ENCODE measurements at regions not wholly inside any gene's neighbourhood (a gene's known extent, or its start where the extent isn't known, plus 50 kb on each side); places are given as distances from the start of the nearest gene placed in this dataset.

GRCh38 chr4:77465271-77465670 lies 140.3 kb upstream of the CXCL13 start:
- no peaks in the 10 kb centered on the region for H3F3A ChIP-seq (ENCODE audit: insufficient read depth, low read length, poor library complexity, severe bottlenecking)
- H3K27ac ChIP-seq (ENCODE audit: low read length) = no peak overlapping the region
- H2AFZ ChIP-seq (ENCODE audit: low read depth, low read length) = no peak overlapping the region
- H3K9ac ChIP-seq (ENCODE audit: low read length) = no peak overlapping the region
- H3K9me2 ChIP-seq (ENCODE audit: insufficient read depth, low read length) = no peaks in the 10 kb centered on the region
- no peak for TF ChIP-seq MXI1 (conservative IDR thresholded peaks at IDR 0.05; ENCODE audit: poor library complexity, severe bottlenecking)
- no peak for TF ChIP-seq EP300 (conservative IDR thresholded peaks at IDR 0.05; ENCODE audit: poor library complexity, severe bottlenecking)
- TF ChIP-seq POLR2AphosphoS5 (IDR thresholded peaks at IDR 0.05) = no peak
- TF ChIP-seq SMC3 (conservative IDR thresholded peaks at IDR 0.05; ENCODE audit: poor library complexity) = no peak
- no peak for TF ChIP-seq TAF1 (IDR thresholded peaks at IDR 0.05; ENCODE audit: low read depth)
- TF ChIP-seq EZH2 (IDR thresholded peaks at IDR 0.05; ENCODE audit: borderline replicate concordance, insufficient read depth, low read length, poor library complexity, severe bottlenecking) = no peak
- no peak for TF ChIP-seq REST (IDR thresholded peaks at IDR 0.05; ENCODE audit: borderline replicate concordance)
- TF ChIP-seq CTCF (IDR thresholded peaks at IDR 0.05; ENCODE audit: poor library complexity, severe bottlenecking) = no peak
- TF ChIP-seq RAD21 (conservative IDR thresholded peaks at IDR 0.05) = no peak
- H3K4me3 ChIP-seq (ENCODE audit: low read length) = no peak overlapping the region
- H3K36me3 ChIP-seq (ENCODE audit: insufficient read depth, low read length) = no peaks in the 10 kb centered on the region
- H4K20me1 ChIP-seq (ENCODE audit: insufficient read depth) = no peaks in the 10 kb centered on the region
- H3K79me2 ChIP-seq (replicated peaks; ENCODE audit: insufficient read depth, low read length) = no peaks in the 10 kb centered on the region
- no peaks in the 10 kb centered on the region for H3K27me3 ChIP-seq (ENCODE audit: insufficient read depth, low read depth, low read length)
- no peaks in the 10 kb centered on the region for H3K9me3 ChIP-seq (ENCODE audit: low read length)
- H3K4me2 ChIP-seq (ENCODE audit: low read length) = no peak overlapping the region

GRCh38 chr4:77466430-77466829 lies 139.2 kb upstream of the CXCL13 start:
- TF ChIP-seq POLR2AphosphoS5 (IDR thresholded peaks at IDR 0.05) = no peak
- no peak for TF ChIP-seq TAF1 (IDR thresholded peaks at IDR 0.05; ENCODE audit: low read depth)
- no peak for TF ChIP-seq MXI1 (conservative IDR thresholded peaks at IDR 0.05; ENCODE audit: poor library complexity, severe bottlenecking)
- no peak for TF ChIP-seq SMC3 (conservative IDR thresholded peaks at IDR 0.05; ENCODE audit: poor library complexity)
- TF ChIP-seq CTCF (IDR thresholded peaks at IDR 0.05; ENCODE audit: poor library complexity, severe bottlenecking) = no peak
- no peak for TF ChIP-seq EZH2 (IDR thresholded peaks at IDR 0.05; ENCODE audit: borderline replicate concordance, insufficient read depth, low read length, poor library complexity, severe bottlenecking)
- TF ChIP-seq EP300 (conservative IDR thresholded peaks at IDR 0.05; ENCODE audit: poor library complexity, severe bottlenecking) = no peak
- no peaks in the 10 kb centered on the region for H3K36me3 ChIP-seq (ENCODE audit: insufficient read depth, low read length)
- no peak overlapping the region for H2AFZ ChIP-seq (ENCODE audit: low read depth, low read length)
- no peaks in the 10 kb centered on the region for H3K9me2 ChIP-seq (ENCODE audit: insufficient read depth, low read length)
- no peak overlapping the region for H3K9ac ChIP-seq (ENCODE audit: low read length)
- no peaks in the 10 kb centered on the region for H3K27me3 ChIP-seq (ENCODE audit: insufficient read depth, low read depth, low read length)
- H4K20me1 ChIP-seq (ENCODE audit: insufficient read depth) = no peaks in the 10 kb centered on the region
- no peak overlapping the region for H3K27ac ChIP-seq (ENCODE audit: low read length)
- H3K4me3 ChIP-seq (ENCODE audit: low read length) = no peak overlapping the region
- H3K4me2 ChIP-seq (ENCODE audit: low read length) = no peak overlapping the region
- H3K79me2 ChIP-seq (replicated peaks; ENCODE audit: insufficient read depth, low read length) = no peaks in the 10 kb centered on the region
- no peaks in the 10 kb centered on the region for H3K9me3 ChIP-seq (ENCODE audit: low read length)
- no peaks in the 10 kb centered on the region for H3F3A ChIP-seq (ENCODE audit: insufficient read depth, low read length, poor library complexity, severe bottlenecking)

Data from neural cell (in vitro differentiated cells).